ENCODE measurements at regions not wholly inside any gene's neighbourhood (a gene's known extent, or its start where the extent isn't known, plus 50 kb on each side); places are given as distances from the start of the nearest gene placed in this dataset.
"Not testable (repeated sequence)": the region's sequence is repeated elsewhere in the genome, so short reads cannot be mapped to it uniquely, and the experiment has no call there.

DNA sequence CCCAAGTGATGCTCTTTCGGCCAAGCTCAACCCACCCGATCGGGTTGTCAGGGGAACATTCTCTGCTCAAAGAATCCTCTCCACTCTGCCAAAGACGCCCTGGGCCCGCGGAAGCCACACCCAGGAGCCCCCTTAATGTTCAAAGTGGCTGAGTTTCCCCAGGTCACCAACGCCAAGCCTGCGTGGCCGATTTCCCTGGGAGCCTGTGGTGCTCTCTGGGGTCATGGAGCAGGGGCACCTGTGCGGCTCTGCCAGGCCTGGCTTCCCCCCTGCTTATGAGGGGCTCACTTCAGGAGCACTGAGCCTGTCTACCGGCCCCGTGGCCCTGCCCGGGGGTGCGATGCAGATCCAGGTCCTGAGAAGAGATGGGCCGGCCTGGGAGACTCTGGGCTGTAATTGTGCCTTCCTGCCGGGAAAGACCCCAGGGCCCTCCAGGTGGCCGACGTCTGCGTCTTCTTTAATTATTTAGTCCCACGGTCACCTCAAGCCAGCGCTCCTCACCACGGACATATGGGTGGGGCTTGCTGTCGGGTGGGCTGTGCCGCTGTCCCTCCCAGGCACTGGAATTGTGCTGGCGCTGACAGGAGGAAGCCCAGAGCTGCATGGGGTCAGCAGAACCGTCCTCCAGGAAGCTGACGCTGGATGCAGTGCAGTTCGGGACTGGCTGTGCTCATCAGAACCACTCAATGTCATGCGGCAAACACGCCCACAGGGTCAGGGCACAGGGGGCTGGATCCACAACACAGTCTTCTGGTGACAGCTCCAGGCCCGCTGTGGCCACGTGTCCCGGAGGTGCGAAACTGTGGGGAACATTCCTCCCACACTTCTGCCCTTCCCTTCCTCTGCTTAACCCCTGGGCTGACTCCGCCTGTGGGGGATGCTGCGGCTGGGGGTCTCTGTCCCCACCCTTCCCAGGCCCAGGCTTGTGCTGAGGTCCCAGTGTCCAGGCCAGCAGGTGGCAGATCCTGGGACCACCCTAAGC, 267.6 kb upstream of the SFSWAP start:
- no peak for DNase-seq

DNA sequence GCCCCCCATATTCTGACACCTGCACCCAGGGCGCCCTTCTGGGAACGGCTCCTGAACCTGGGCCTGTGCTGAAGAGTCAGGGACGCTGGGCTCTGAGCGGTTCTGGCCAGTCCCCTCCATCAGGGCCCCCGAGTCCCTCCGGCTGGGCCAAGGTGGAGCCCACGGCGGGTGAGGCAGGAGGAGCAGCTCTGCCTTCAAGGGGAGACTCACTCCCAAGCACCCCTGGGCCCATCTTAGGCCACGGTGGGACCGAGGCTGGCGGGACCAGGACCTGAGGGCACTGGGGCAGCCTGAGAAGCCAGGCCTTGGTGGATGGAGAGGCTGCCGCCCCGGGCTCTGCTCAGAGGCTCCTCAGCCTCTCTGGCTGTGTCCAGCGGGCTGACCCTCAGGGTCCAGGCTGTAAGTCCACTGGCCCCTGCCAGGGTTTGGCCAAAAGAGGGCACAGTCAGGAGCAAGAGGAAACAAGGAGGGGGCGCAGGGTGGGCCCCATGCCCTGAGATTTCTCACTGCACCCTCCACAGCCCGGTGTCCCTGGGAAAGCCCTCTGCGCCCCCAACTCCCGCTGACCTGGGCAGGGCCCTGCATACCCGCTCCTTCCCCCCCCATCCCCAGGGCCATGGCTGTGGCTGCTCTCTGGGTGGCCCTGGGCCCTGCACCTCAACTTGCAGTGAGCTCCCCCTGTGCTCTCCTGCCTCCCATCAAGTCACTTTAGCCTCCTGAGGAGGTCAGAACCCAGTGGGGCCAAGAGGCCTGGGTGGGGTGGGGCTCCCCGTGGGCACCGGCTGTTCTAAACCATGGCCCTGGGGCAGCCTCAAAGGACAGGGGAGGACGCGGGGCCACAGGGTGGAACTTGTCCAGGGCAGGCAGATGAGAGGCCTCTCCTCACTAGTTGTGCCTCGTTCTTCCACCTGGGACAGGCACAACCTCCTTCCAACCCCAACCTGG, 266.4 kb upstream of the SFSWAP start:
- no peak for DNase-seq

GRCh38 chr12:131445184-131445774, 265.6 kb upstream of the SFSWAP start:
- DNase-seq, result no peak

- DNase-seq, result no peak
Observed at GRCh38 chr12:131445795-131446194, 265.1 kb upstream of the SFSWAP start.

GRCh38 chr12:131447636-131448035, 263.3 kb upstream of the SFSWAP start:
- not testable (repeated sequence) for DNase-seq

GRCh38 chr12:131448254-131448795, 262.6 kb upstream of the SFSWAP start:
- DNase-seq, result no peak

GRCh38 chr12:131449027-131449426, 261.9 kb upstream of the SFSWAP start:
- no peak for DNase-seq

- peak; percentile 26 to 45 for DNase-seq
Observed at GRCh38 chr12:131452444-131452860, 258.4 kb upstream of the SFSWAP start.

DNA sequence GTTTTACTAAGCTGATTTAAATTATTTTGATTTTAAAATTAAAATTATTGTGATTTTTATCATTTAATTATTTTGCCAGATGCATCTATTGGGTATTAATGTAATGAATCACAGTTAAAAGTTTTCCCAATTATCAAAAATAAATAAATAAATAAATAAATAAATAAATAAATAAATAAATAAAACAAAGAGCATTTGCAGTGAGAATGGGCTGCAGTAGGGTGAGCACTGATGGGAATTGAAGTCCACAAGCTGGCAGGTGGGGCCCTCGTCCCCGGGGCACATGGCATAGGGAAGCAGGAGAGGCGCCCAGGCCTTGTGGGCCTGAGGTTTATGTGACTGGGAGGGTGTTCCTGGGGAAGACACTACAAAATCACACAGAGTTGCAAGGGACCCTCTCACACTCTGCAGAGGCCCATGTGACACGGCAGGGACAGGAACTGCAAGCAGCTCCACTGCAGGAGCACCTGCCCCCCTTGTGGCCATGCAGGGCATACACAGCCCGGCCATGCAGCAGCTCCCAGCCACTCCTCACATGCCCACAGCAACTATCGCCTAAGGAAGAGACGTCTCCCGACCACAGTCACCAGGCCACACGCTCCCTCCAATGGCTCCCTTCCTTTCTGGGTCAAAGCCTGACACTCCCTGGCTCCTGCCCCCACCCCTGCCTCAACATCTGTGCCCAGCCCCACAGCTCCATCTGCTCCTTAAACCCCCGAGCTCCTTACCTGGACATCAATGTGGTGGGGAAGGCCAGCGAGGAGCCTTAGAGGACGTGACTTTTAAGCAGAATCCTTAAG, 256.3 kb upstream of the SFSWAP start:
- peak; percentile 41 to 59 for DNase-seq

- DNase-seq, result no peak
Observed at GRCh38 chr12:131455218-131455506, 255.7 kb upstream of the SFSWAP start.

DNA sequence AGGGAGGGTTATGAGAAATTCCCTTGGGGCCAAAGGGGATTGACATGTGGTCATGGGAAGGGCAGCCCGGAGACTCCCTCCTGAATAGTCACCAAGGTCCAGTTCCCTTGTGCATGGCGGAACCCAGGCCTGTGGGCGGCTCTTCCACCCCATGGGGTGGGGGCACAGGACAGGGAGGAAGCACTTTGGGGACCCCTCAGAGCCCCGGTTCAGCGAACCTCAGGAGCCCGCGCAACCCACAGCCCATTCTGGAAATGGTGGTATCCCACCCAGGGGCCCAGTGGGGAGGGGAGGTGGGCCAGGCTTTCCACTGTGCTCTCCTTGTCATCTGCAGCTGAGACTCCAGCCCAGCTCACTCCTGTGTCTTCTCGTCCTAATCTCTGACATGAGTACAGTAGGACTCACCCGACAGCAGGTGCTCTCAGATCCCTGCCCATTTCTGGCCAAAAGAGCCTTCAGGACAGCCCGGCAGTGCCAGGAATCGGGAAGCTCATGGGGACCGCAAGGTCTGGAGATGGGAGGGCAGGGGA, 255.2 kb upstream of the SFSWAP start:
- no peak for DNase-seq

GRCh38 chr12:131456301-131457027, 254.4 kb upstream of the SFSWAP start:
- DNase-seq, result no peak

GRCh38 chr12:131457028-131457310, 253.9 kb upstream of the SFSWAP start:
- no peak for DNase-seq

DNA sequence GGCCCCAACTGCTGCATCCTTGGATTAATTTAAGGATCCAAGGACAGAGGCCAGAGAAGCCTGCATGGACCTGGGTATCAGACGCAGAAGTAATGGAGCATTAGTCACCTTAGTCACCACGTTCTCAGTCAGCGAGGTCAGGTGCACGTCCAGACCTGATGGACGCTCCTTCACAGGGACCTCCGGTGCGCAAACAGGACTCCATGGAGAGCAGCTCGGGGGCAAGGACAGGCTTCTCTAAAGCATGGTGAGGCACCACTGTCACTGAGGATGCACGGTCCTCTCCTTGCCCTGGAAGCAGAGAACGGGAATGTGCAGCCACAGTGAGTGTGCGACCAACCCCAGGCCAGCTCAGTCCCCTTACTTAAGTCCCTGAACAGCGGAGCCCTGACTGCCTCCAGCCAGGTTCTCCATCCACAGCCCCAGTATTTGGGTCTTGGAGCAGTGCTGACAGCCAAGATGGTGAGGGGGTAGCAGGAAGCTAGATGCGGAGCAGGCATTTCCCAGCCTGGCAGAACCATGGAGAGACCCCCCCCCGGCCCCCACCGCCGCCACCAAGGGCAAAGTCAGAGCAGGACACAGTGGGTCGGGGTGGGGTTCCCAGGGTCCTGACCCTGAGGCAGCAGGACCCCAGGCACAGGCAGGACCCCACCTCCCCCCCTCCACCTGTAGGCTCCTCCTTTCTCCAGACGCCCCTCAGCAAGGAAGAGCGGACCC, 253.4 kb upstream of the SFSWAP start:
- DNase-seq, result no peak

DNA sequence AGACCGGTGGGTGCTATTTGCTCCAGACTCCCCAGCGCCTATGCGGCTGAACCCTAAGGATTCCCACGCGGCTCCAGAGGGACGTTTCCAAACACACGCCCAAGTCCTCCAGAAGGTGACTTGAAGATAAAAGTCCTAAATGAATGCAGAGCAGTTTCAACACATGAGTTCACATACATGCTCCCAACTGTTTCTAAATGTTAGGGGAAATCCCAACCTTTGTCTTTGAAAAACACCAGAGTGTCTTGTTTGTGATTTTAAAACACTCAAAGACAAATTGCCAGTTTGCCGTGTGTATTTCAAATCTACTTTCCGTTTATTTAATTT, 252.9 kb upstream of the SFSWAP start:
- DNase-seq, result no peak

DNA sequence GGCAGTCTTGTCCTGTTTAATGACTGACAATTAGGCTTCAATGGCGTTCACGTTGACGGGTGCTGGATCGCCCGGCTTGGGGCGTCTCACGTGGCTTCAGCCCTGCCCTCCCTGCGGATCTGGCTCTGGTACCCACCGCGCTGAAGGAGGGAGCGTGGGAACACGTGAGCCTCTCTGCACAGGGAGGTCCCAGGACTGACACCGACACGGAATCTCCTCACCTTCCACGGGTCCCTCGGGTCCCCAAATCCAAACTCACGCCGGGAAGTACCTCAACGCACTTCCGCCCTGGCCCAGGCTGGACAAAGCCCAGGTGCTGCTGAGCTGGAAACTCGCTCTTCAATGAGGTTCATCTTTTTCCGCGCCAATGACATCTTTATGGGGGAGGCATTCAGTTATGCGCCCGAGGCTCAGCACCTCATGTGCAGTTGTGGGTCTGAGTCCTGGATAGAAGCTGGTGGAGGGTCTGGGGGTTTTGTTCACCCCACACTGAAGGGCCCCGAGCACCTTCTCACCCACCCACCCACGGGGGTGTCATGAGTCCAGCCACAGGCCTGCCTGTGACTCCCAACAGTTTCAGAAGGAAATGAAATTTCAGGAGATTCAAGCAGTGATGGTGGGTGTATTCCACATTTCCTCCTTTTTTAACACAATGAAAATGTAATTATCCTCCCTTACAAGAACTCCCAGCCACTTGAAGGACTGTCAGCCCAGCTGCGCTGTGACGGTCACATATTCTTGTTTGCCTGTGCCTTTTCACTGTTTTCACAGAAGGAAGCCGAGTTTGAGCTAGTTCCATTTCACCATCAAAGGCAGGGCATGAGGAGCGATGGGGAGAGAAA, 251.7 kb upstream of the SFSWAP start:
- DNase-seq, result no peak

DNA sequence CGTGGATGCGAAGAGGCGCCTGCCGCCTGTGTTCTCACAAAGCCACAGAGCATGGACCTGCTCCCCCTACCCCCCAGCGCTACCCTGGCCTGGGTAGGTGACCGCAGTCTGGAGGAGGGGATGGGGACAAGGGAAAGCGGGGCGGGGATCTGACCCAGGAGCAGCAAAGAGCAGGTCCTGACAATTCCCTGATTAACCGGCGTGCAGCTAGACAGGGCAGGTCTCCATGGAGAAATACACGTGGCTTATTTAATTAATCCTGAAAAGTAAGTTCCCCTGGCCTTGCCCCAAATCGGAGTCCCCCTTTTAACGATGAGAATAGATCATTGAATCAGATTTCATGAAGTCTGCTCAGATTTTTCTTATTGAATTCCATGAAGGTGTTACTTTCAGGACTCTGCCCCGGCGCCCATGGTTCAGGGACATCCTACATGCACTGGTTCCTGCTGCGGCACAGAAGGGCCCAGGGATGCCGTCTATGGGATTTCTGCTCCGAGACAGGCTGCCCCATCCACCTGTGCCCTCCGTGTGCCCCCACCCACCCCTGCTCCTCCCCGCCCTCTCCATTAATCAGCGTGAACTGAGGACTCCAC, 251.0 kb upstream of the SFSWAP start:
- DNase-seq, result no peak

DNA sequence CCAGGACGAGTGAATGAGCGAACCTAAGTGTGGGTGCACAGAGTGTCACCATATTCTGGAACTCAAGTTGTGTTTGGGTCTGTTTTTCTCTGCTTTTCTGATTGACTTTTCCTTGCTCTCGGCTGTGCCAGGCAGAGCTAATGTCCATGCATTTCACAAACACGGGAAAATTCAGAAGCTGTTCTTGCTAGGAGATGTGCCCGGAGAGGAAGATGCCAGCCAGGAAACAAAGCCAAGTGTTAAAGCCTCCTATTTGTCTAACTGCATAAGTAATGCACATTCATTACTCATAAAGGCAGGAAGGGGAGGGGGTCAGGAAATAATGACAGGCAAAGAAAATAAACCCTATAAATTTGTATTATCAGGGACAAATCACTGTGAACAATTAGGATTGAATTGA, 250.4 kb upstream of the SFSWAP start:
- no peak for DNase-seq

GRCh38 chr12:131461096-131461495, 249.8 kb upstream of the SFSWAP start:
- DNase-seq, result no peak

DNA sequence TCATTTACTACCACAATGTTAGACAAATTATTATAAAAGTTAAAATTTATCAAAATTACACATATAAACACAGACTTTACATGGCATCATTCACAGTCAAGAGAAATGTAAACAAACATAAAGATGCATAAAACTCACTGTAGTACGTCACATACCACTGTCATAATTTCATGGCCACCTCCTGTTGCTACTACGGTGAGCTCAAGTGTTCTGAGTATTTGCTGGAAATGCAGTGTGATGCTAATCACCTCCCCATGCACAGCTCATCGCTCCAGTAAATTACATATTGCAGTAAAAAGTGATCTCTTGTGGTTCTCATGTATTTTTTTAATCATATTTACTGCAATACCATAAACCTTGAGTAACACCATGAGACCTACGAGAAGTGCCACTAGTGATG, 247.7 kb upstream of the SFSWAP start:
- DNase-seq, result no peak
